Esophagus muscularis mucosa (tissue), 4 donors: ENCODE measurements at regions not wholly inside any gene's neighbourhood (a gene's known extent, or its start where the extent isn't known, plus 50 kb on each side); places are given as distances from the start of the nearest gene placed in this dataset.

Source experiments
- EP300 ChIP-seq: sonication (generic); formaldehyde crosslinking; IDR thresholded peaks from one replicate; pipeline ENCODE4 v1.6.1; 2017; ENCODE audit warnings: antibody characterized with exemption
- POLR2AphosphoS5 ChIP-seq, 2 donors: sonication (generic); formaldehyde crosslinking; IDR thresholded peaks; one replicate each; pipeline ENCODE4 v1.6.1; 2017; ENCODE audit warnings: antibody characterized with exemption in 2 of 2
- TF ChIP-seq, protein P1 (sequence below), 3 experiments: fragments of 200-600 bp in 2 of 3; fragments of 450-650 bp in 1 of 3; sonication (generic) in 2 of 3; IDR thresholded peaks; one replicate each; pipeline ENCODE4 v1.5.1; 2017 to 2019; ENCODE audit warnings: antibody characterized with exemption in 3 of 3, mild to moderate bottlenecking in 2 of 3, moderate library complexity in 1 of 3

DNA sequence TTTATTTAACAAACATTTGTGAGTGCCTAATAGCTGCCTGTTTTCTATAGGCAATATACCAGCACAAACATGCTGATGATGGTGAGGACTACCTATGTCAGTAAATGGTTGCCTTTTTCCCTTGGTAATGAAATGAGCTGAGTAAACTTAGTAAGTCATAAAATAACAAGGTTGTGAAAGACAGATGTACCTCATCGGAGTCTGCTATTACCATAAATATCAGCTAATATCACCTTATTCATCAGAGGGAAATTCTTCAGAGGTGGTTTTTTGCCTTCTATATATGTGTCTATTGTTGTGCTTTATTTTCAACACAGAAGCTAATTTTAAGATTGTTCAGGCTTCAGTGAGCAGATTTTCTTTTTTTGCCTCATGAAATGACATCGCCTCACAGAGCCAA is 1040.5 kb downstream of the DTWD2 start:
- TF ChIP-seq, protein P1, sequence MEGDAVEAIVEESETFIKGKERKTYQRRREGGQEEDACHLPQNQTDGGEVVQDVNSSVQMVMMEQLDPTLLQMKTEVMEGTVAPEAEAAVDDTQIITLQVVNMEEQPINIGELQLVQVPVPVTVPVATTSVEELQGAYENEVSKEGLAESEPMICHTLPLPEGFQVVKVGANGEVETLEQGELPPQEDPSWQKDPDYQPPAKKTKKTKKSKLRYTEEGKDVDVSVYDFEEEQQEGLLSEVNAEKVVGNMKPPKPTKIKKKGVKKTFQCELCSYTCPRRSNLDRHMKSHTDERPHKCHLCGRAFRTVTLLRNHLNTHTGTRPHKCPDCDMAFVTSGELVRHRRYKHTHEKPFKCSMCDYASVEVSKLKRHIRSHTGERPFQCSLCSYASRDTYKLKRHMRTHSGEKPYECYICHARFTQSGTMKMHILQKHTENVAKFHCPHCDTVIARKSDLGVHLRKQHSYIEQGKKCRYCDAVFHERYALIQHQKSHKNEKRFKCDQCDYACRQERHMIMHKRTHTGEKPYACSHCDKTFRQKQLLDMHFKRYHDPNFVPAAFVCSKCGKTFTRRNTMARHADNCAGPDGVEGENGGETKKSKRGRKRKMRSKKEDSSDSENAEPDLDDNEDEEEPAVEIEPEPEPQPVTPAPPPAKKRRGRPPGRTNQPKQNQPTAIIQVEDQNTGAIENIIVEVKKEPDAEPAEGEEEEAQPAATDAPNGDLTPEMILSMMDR (IDR thresholded peaks at IDR 0.05) = no peak
- TF ChIP-seq POLR2AphosphoS5 (IDR thresholded peaks at IDR 0.05) (no peak), EP300 (no peak)
